Liver (tissue), 8 donors: ENCODE measurements at regions not wholly inside any gene's neighbourhood (a gene's known extent, or its start where the extent isn't known, plus 50 kb on each side); places are given as distances from the start of the nearest gene placed in this dataset.

ENCODE experiments used
- DNase-seq: peaks from one replicate; pipeline ENCODE4 v3.0.0-alpha.2; 2017; ENCODE audit warnings: low spot score
- H3K27ac ChIP-seq, 2 donors: one replicate each; pipeline ENCODE4 v1.7.0; 2013; ENCODE audit warnings: inconsistent platforms in 2 of 2, low read length in 2 of 2, control low read depth in 1 of 2, low read depth in 1 of 2, mild to moderate bottlenecking in 1 of 2
- H3K27me3 ChIP-seq, 4 donors: one replicate each; pipeline versions ENCODE4 v1.6.1 to v1.7.0; 2013; ENCODE audit warnings: low read length in 3 of 4, inconsistent platforms in 1 of 4, mild to moderate bottlenecking in 1 of 4, moderate library complexity in 1 of 4; ENCODE audit not compliant: control insufficient read depth in 4 of 4, insufficient read depth in 4 of 4
- H3K36me3 ChIP-seq, 4 donors: one replicate each; pipeline versions ENCODE4 v1.6.1 to v1.7.0; 2013; ENCODE audit warnings: low read length in 3 of 4, mild to moderate bottlenecking in 3 of 4, low read depth in 1 of 4, moderate library complexity in 1 of 4; ENCODE audit not compliant: control insufficient read depth in 4 of 4, insufficient read depth in 3 of 4
- H3K4me1 ChIP-seq, 4 donors: one replicate each; pipeline versions ENCODE4 v1.6.1 to v1.7.0; 2013; ENCODE audit warnings: low read length in 3 of 4, mild to moderate bottlenecking in 3 of 4, moderate library complexity in 1 of 4; ENCODE audit not compliant: control insufficient read depth in 4 of 4, insufficient read depth in 4 of 4
- H3K4me3 ChIP-seq, 3 donors: one replicate each; pipeline versions ENCODE4 v1.6.1 to v1.7.0; 2013; ENCODE audit warnings: low read length in 3 of 3, control low read depth in 1 of 3, low read depth in 1 of 3, mild to moderate bottlenecking in 1 of 3
- H3K9ac ChIP-seq, 2 donors: one replicate each; pipeline ENCODE4 v1.7.0; 2013; ENCODE audit warnings: low read length in 2 of 2, mild to moderate bottlenecking in 2 of 2, moderate library complexity in 2 of 2, control low read depth in 1 of 2, low read depth in 1 of 2
- H3K9me3 ChIP-seq, 4 donors: one replicate each; pipeline versions ENCODE4 v1.6.1 to v1.7.0; 2013; ENCODE audit warnings: low read length in 3 of 4; ENCODE audit not compliant: control insufficient read depth in 4 of 4
- ATF3 ChIP-seq: IDR thresholded peaks from 2 replicates; pipeline ENCODE4 v1.6.1; 2016; ENCODE audit warnings: antibody characterized with exemption
- CTCF ChIP-seq: fragments of 150-350 bp; IDR thresholded peaks from 2 replicates; pipeline ENCODE4 v1.5.1; 2017; ENCODE audit warnings: improper control_type of control experiment, low read depth, low read length; ENCODE audit not compliant: missing input control
- EGR1 ChIP-seq, 2 donors: IDR thresholded peaks; 2 replicates each; pipeline ENCODE4 v1.6.1; 2016 to 2018; ENCODE audit warnings: antibody characterized with exemption in 2 of 2, low read depth in 2 of 2
- FOXA1 ChIP-seq: IDR thresholded peaks from 2 replicates; pipeline ENCODE4 v1.6.1; 2016; ENCODE audit warnings: antibody characterized with exemption
- FOXA2 ChIP-seq: IDR thresholded peaks from 2 replicates; pipeline ENCODE4 v1.6.1; 2016; ENCODE audit warnings: antibody characterized with exemption
- GABPA ChIP-seq, 2 donors: IDR thresholded peaks in 1 of 2; conservative IDR thresholded peaks in 1 of 2; 2 replicates each; pipeline ENCODE4 v1.6.1; 2016; ENCODE audit warnings: antibody characterized with exemption in 2 of 2, mild to moderate bottlenecking in 1 of 2, moderate library complexity in 1 of 2
- HNF4A ChIP-seq, 2 donors: conservative IDR thresholded peaks; 2 replicates each; pipeline ENCODE4 v1.6.1; 2016; ENCODE audit warnings: antibody characterized with exemption in 2 of 2, mild to moderate bottlenecking in 2 of 2
- HNF4G ChIP-seq: IDR thresholded peaks from 2 replicates; pipeline ENCODE4 v1.6.1; 2016; ENCODE audit warnings: antibody characterized with exemption
- JUND ChIP-seq, 2 donors: IDR thresholded peaks; 2 replicates each; pipeline ENCODE4 v1.6.1; 2016; ENCODE audit warnings: antibody characterized with exemption in 2 of 2
- MAX ChIP-seq: IDR thresholded peaks from 2 replicates; pipeline ENCODE4 v1.6.1; 2016; ENCODE audit warnings: antibody characterized with exemption
- NR2F2 ChIP-seq: IDR thresholded peaks from 2 replicates; pipeline ENCODE4 v1.6.1; 2016; ENCODE audit warnings: antibody characterized with exemption
- RAD21 ChIP-seq, 2 donors: IDR thresholded peaks; 2 replicates each; pipeline ENCODE4 v1.6.1; 2016; ENCODE audit warnings: antibody characterized with exemption in 2 of 2, mild to moderate bottlenecking in 2 of 2
- RXRA ChIP-seq, 2 donors: IDR thresholded peaks; 2 replicates each; pipeline ENCODE4 v1.6.1; 2017 to 2018; ENCODE audit warnings: antibody characterized with exemption in 2 of 2, mild to moderate bottlenecking in 1 of 2
- SP1 ChIP-seq: IDR thresholded peaks from 2 replicates; pipeline ENCODE4 v1.6.1; 2018; ENCODE audit warnings: antibody characterized with exemption, mild to moderate bottlenecking
- TAF1 ChIP-seq: conservative IDR thresholded peaks from 2 replicates; pipeline ENCODE4 v1.6.1; 2016; ENCODE audit warnings: antibody characterized with exemption, mild to moderate bottlenecking
- YY1 ChIP-seq: IDR thresholded peaks from 2 replicates; pipeline ENCODE4 v1.6.1; 2016; ENCODE audit warnings: antibody characterized with exemption, mild to moderate bottlenecking
- WGBS: extraction: QIAGEN DNeasy Blood & Tissue Kit; methylation state at CpG from one replicate; pipeline ENCODE4 v1.1.7; 2013; 5-methylcytosine and 5-hydroxymethylcytosine counted together
- TF ChIP-seq, protein P1 (sequence below): IDR thresholded peaks from 2 replicates; pipeline ENCODE4 v1.6.1; 2016; ENCODE audit warnings: antibody characterized with exemption, mild to moderate bottlenecking
- TF ChIP-seq, protein P2 (sequence below): IDR thresholded peaks from 2 replicates; pipeline ENCODE4 v1.6.1; 2016; ENCODE audit warnings: antibody characterized with exemption
- donor health status: healthy.
- donor health status: healthy.
- donor health status: healthy.
- donor health status: healthy.
- donor health status: healthy.

- TF ChIP-seq FOXA2 (no peak), HNF4A (conservative IDR thresholded peaks at IDR 0.05) (no peak), GABPA (IDR thresholded peaks at IDR 0.05 in 1 of 2, conservative IDR thresholded peaks at IDR 0.05 in 1 of 2) (no peak), SP1 (no peak), JUND (IDR thresholded peaks at IDR 0.05) (no peak), FOXA1 (no peak), ATF3 (no peak), RXRA (IDR thresholded peaks at IDR 0.05) (no peak), NR2F2 (no peak), MAX (no peak), CTCF (no peak), YY1 (no peak), RAD21 (IDR thresholded peaks at IDR 0.05) (no peak), TAF1 (no peak), EGR1 (IDR thresholded peaks at IDR 0.05; ENCODE audit: low read depth in 2 of 2) (no peak), HNF4G (no peak)
- TF ChIP-seq, protein P1, sequence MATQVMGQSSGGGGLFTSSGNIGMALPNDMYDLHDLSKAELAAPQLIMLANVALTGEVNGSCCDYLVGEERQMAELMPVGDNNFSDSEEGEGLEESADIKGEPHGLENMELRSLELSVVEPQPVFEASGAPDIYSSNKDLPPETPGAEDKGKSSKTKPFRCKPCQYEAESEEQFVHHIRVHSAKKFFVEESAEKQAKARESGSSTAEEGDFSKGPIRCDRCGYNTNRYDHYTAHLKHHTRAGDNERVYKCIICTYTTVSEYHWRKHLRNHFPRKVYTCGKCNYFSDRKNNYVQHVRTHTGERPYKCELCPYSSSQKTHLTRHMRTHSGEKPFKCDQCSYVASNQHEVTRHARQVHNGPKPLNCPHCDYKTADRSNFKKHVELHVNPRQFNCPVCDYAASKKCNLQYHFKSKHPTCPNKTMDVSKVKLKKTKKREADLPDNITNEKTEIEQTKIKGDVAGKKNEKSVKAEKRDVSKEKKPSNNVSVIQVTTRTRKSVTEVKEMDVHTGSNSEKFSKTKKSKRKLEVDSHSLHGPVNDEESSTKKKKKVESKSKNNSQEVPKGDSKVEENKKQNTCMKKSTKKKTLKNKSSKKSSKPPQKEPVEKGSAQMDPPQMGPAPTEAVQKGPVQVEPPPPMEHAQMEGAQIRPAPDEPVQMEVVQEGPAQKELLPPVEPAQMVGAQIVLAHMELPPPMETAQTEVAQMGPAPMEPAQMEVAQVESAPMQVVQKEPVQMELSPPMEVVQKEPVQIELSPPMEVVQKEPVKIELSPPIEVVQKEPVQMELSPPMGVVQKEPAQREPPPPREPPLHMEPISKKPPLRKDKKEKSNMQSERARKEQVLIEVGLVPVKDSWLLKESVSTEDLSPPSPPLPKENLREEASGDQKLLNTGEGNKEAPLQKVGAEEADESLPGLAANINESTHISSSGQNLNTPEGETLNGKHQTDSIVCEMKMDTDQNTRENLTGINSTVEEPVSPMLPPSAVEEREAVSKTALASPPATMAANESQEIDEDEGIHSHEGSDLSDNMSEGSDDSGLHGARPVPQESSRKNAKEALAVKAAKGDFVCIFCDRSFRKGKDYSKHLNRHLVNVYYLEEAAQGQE, result no peak
- 81% methylated on average over 4 of the region's 4 CpGs for WGBS
- no peaks in the 10 kb centered on the region for H3K36me3 ChIP-seq
- H3K27me3 ChIP-seq, result no peaks in the 10 kb centered on the region
- no peak overlapping the region for H3K4me3 ChIP-seq
- peak overlapping the region; percentile 47 to 68 for H3K27ac ChIP-seq
- DNase-seq, result no peak
- H3K9ac ChIP-seq, result no peak overlapping the region
- no peaks in the 10 kb centered on the region for H3K9me3 ChIP-seq
- peaks cover 2 to 24% (median 7%) of the 10 kb centered on the region in 4 donors for H3K4me1 ChIP-seq
These were observed 72.0 kb upstream of the SERP2 start for GRCh38 chr13:44301639-44302015.

- no peaks in the 10 kb centered on the region for H3K27me3 ChIP-seq
- no peaks in the 10 kb centered on the region for H3K36me3 ChIP-seq
- peaks cover 2 to 27% (median 8%) of the 10 kb centered on the region in 4 donors for H3K4me1 ChIP-seq
- no peak for TF ChIP-seq RAD21 (IDR thresholded peaks at IDR 0.05)
- TF ChIP-seq HNF4A (conservative IDR thresholded peaks at IDR 0.05), result no peak
- TF ChIP-seq, protein P2, sequence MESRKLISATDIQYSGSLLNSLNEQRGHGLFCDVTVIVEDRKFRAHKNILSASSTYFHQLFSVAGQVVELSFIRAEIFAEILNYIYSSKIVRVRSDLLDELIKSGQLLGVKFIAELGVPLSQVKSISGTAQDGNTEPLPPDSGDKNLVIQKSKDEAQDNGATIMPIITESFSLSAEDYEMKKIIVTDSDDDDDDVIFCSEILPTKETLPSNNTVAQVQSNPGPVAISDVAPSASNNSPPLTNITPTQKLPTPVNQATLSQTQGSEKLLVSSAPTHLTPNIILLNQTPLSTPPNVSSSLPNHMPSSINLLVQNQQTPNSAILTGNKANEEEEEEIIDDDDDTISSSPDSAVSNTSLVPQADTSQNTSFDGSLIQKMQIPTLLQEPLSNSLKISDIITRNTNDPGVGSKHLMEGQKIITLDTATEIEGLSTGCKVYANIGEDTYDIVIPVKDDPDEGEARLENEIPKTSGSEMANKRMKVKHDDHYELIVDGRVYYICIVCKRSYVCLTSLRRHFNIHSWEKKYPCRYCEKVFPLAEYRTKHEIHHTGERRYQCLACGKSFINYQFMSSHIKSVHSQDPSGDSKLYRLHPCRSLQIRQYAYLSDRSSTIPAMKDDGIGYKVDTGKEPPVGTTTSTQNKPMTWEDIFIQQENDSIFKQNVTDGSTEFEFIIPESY, result no peak
- TF ChIP-seq ATF3, result no peak
- no peak for TF ChIP-seq HNF4G
- TF ChIP-seq, protein P1, result no peak
- no peak for TF ChIP-seq SP1
- TF ChIP-seq JUND (IDR thresholded peaks at IDR 0.05), result no peak
- TF ChIP-seq CTCF, result no peak
- TF ChIP-seq EGR1 (IDR thresholded peaks at IDR 0.05; ENCODE audit: low read depth in 2 of 2), result no peak
- H3K9me3 ChIP-seq, result no peaks in the 10 kb centered on the region
- H3K4me3 ChIP-seq, result no peak overlapping the region
- 96% methylated on average over 4 of the region's 4 CpGs for WGBS
- no peak overlapping the region for H3K27ac ChIP-seq
- H3K9ac ChIP-seq, result no peak overlapping the region
- DNase-seq, result no peak
These were observed 71.4 kb upstream of the SERP2 start for GRCh38 chr13:44302233-44302632.
